ENCODE measurements at regions not wholly inside any gene's neighbourhood (a gene's known extent, or its start where the extent isn't known, plus 50 kb on each side); places are given as distances from the start of the nearest gene placed in this dataset.

GRCh38 chr7:136053689-136054485 lies 76.7 kb upstream of the MTPN start:
- Mint-ChIP-seq H3K27ac (no peak overlapping the region), H3K27me3 (no peaks in the 10 kb centered on the region), H3K9me3 (ENCODE audit: insufficient read depth) (no peaks in the 10 kb centered on the region), H3K4me1 (no peaks in the 10 kb centered on the region), H3K4me3 (no peak overlapping the region)
- no peak for TF ChIP-seq EZH2 (IDR thresholded peaks at IDR 0.05; ENCODE audit: borderline replicate concordance, insufficient read depth, low read depth, low read length, poor library complexity, severe bottlenecking)
- no peak for TF ChIP-seq CTCF (IDR thresholded peaks at IDR 0.05)
- Histone ChIP-seq H3K4me2 (replicated peaks; ENCODE audit: low read depth, low read length, poor library complexity, severe bottlenecking) (no peak overlapping the region), H3K4me1 (ENCODE audit: control insufficient read depth in 2 of 2, insufficient read depth in 2 of 2, low read length in 2 of 2) (no peaks in the 10 kb centered on the region), H3K27ac (ENCODE audit: low read length in 2 of 2) (no peak overlapping the region), H3K27me3 (replicated peaks in 1 of 4; ENCODE audit: control extremely low read depth in 1 of 4, control insufficient read depth in 3 of 4, insufficient read depth in 4 of 4, low read length in 3 of 4) (no peaks in the 10 kb centered on the region), H4K20me1 (ENCODE audit: control insufficient read depth, insufficient read depth, low read length, poor library complexity, severe bottlenecking) (no peaks in the 10 kb centered on the region), H3K36me3 (replicated peaks in 1 of 2; ENCODE audit: control extremely low read depth in 1 of 2, control insufficient read depth in 1 of 2, extremely low read depth in 1 of 2, insufficient read depth in 2 of 2, low read length in 1 of 2) (no peaks in the 10 kb centered on the region), H3K79me2 (ENCODE audit: control insufficient read depth, insufficient read depth, low read length) (no peaks in the 10 kb centered on the region), H3K9me3 (ENCODE audit: control extremely low read depth in 1 of 3, control insufficient read depth in 2 of 3, insufficient read depth in 1 of 3, low read length in 2 of 3) (peaks cover 0 to 4% (median 0%) of the 10 kb centered on the region in 3 donors), H3K4me3 (ENCODE audit: control extremely low read depth in 1 of 5, extremely low read depth in 1 of 5, insufficient read depth in 1 of 5, low read depth in 2 of 5, low read length in 4 of 5) (no peak overlapping the region), H2AFZ (ENCODE audit: insufficient read depth, low read depth, low read length, poor library complexity, severe bottlenecking) (no peak overlapping the region), H3K9ac (ENCODE audit: low read length) (no peak overlapping the region)
- WGBS (ENCODE audit: insufficient coverage) = 100% methylated on average over 2 of the region's 6 CpGs
- no peak for ATAC-seq (ENCODE audit: low read depth)
- POLR2A ChIA-PET = no interaction called here
- no peak for DNase-seq
- intact Hi-C loops (cut with micrococcal nuclease) = no loop called here
- CTCF ChIA-PET = no interaction called here

GRCh38 chr7:136051203-136051928 lies 74.2 kb upstream of the MTPN start:
- Histone ChIP-seq H3K4me2 (replicated peaks; ENCODE audit: low read depth, low read length, poor library complexity, severe bottlenecking) (no peak overlapping the region), H3K4me1 (ENCODE audit: control insufficient read depth in 2 of 2, insufficient read depth in 2 of 2, low read length in 2 of 2) (no peaks in the 10 kb centered on the region), H3K4me3 (ENCODE audit: control extremely low read depth in 1 of 5, extremely low read depth in 1 of 5, insufficient read depth in 1 of 5, low read depth in 2 of 5, low read length in 4 of 5) (no peak overlapping the region), H4K20me1 (ENCODE audit: control insufficient read depth, insufficient read depth, low read length, poor library complexity, severe bottlenecking) (no peaks in the 10 kb centered on the region), H3K27me3 (replicated peaks in 1 of 4; ENCODE audit: control extremely low read depth in 1 of 4, control insufficient read depth in 3 of 4, insufficient read depth in 4 of 4, low read length in 3 of 4) (no peaks in the 10 kb centered on the region), H3K9me3 (ENCODE audit: control extremely low read depth in 1 of 3, control insufficient read depth in 2 of 3, insufficient read depth in 1 of 3, low read length in 2 of 3) (peaks cover 0 to 4% (median 3%) of the 10 kb centered on the region in 3 donors), H3K27ac (ENCODE audit: low read length in 2 of 2) (no peak overlapping the region), H2AFZ (ENCODE audit: insufficient read depth, low read depth, low read length, poor library complexity, severe bottlenecking) (no peak overlapping the region), H3K9ac (ENCODE audit: low read length) (no peak overlapping the region), H3K79me2 (ENCODE audit: control insufficient read depth, insufficient read depth, low read length) (no peaks in the 10 kb centered on the region), H3K36me3 (replicated peaks in 1 of 2; ENCODE audit: control extremely low read depth in 1 of 2, control insufficient read depth in 1 of 2, extremely low read depth in 1 of 2, insufficient read depth in 2 of 2, low read length in 1 of 2) (no peaks in the 10 kb centered on the region)
- Mint-ChIP-seq H3K27me3 (no peaks in the 10 kb centered on the region), H3K4me1 (no peaks in the 10 kb centered on the region), H3K9me3 (ENCODE audit: insufficient read depth) (no peaks in the 10 kb centered on the region), H3K27ac (no peak overlapping the region), H3K4me3 (no peak overlapping the region)
- POLR2A ChIA-PET = no interaction called here
- TF ChIP-seq CTCF (IDR thresholded peaks at IDR 0.05) (no peak), EZH2 (IDR thresholded peaks at IDR 0.05; ENCODE audit: borderline replicate concordance, insufficient read depth, low read depth, low read length, poor library complexity, severe bottlenecking) (no peak)
- no peak for DNase-seq
- ATAC-seq (ENCODE audit: low read depth) = no peak
- no CpG with 5 or more reads among the region's 6 CpGs for WGBS (ENCODE audit: insufficient coverage)
- CTCF ChIA-PET = no interaction called here
- intact Hi-C loops (cut with micrococcal nuclease) = no loop called here

Measured in B cell (primary cell).